ENCODE measurements at regions not wholly inside any gene's neighbourhood (a gene's known extent, or its start where the extent isn't known, plus 50 kb on each side); places are given as distances from the start of the nearest gene placed in this dataset.

DNA sequence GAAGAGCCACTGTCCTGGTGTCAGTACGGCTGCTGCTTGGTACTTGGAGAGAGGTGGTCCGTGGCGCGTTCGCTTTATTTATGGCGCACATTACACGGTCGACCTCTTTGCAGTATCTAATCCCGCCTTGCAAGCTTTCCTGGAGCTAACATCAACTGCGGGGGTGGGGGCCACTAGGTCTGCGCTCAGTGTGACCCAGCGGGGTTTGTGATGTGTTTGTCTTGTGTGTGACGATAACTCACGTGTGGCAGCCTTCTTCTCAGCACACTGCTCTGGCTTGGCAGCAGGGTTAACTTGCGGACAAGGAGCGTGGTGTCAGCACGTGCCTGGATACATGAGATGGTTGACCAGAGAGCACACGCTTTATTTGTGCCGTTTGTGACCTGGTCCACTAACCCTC, 122.2 kb upstream of the RTL1 start:
- TF ChIP-seq EZH2 (IDR thresholded peaks at IDR 0.05) (no peak), POLR2AphosphoS5 (IDR thresholded peaks at IDR 0.05; ENCODE audit: borderline replicate concordance, low read depth, low read length) (no peak)

Data from SK-N-MC (cell line).